IPS DF 4.7 (cell line): ENCODE measurements at regions not wholly inside any gene's neighbourhood (a gene's known extent, or its start where the extent isn't known, plus 50 kb on each side); places are given as distances from the start of the nearest gene placed in this dataset.

ENCODE experiments used
- DNase-seq: peaks from one replicate; pipeline ENCODE4 v3.0.0-alpha.2; 2013; ENCODE audit warnings: low spot score; ENCODE audit errors: extremely low read depth

DNA sequence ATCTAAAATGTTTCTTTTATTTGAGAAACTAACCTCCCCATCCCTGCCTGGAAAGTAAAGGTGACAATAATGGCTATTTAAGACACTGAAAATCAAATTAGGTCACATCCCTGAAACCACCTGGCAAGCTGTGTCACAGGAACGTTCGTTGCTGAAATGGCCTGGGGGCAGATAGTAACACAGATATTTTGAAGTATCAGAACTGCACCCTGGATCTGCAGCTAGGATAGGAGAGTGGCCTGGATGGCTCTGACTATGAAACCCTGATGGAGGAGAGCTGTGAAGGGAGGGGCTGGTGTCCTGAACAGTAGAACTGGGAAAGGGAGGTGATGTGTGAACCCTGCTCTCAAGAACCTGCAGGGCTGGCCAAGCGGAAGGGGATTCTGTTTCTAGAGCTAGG lies 648.3 kb upstream of the CFAP20DC start:
- no peak for DNase-seq

DNA sequence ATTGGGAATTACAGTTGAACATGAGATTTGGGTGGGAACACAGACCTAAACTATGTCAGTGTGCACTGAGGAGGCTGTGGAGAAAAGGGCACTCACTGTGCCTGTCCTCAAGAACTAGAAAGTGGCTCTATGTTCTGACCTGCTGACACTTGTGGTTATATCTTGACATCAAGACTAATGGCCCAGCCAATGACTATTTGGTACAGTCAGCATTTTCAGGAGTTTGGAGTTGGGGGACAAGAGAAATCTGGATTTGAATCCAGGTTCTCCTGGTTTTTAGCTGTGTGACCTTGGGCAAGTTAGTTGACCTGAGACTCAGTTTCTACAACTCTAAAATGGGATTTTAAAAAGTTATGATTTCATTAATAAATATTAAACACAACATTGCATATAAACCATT lies 647.0 kb upstream of the CFAP20DC start:
- DNase-seq, result no peak

DNA sequence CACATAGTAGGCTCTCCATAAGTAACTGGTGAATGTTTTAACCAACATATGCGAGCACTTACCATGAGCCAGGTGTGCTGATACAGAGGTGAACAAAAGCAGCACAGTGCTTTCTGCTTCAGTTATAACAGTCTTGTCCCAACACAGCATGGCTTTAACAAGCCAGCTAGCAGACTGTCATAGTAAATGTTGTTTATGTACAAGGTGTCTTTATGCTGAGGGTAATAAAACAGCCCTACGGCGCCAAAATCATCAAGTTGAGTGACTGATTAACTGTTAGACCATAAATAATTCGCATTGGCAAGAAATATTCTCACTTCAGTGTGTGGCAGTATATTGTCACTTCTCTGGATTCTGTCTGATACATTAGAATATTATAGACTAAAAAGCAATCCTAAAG lies 646.0 kb upstream of the CFAP20DC start:
- no peak for DNase-seq

DNA sequence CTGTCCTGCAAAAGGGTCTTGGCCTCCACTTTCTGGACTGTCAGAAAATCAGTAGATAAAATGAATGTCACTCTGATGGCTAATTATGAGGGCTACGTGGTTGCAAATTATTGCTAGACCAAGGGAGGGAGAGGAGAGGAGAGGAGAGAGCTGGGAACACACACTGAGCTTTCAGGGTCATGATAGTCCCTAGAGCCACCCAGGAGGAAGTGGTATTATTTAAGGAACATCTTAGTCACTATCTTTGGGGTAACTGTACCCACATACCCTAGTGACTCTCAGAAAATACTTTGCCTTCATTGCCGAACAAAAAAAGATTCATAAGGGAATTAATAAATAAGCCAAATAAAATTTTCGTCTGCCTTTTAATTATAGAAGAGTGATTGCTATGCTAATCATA lies 642.3 kb upstream of the CFAP20DC start:
- DNase-seq, result no peak

DNA sequence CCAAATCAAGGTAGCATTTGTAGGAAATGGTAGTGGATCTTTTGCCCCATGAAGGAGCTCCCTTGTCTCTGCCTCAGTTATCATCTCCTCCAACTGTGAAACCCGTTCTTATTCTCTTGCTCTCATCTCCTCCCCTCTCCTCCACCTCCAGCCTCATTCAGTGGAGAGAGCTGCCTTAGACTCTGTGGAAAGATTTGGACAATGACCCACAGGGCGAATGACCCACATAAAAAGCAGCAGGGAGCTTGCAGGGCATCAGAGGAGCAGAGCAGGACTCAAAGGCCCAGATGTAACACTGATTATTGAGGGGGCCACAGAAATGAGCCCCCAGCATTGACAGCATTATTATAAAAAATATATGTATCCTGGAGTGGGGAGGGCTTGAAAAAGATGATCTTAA lies 641.1 kb upstream of the CFAP20DC start:
- DNase-seq, result no peak

DNA sequence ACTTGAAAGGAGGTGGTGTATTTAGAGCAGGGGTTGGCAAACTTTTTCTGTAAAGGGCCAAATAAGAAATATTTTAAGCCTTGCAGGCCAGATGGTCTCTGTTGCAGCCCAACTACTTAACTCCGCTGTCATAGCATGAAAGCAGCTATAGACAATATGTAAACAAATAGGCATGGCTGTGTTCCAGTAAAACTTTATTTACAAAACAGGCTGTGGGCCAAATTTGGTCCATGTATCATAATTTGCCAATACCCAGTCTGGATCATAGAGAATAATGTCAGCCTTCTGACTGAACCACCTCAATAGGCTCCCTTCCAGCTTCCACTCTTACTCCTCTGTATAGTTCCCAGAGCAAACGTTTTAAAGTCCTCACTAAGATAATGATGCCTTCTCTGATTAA lies 638.8 kb upstream of the CFAP20DC start:
- DNase-seq, result no peak

- no peak for DNase-seq
Observed at GRCh38 chr3:59685432-59685831, 635.6 kb upstream of the CFAP20DC start.

DNA sequence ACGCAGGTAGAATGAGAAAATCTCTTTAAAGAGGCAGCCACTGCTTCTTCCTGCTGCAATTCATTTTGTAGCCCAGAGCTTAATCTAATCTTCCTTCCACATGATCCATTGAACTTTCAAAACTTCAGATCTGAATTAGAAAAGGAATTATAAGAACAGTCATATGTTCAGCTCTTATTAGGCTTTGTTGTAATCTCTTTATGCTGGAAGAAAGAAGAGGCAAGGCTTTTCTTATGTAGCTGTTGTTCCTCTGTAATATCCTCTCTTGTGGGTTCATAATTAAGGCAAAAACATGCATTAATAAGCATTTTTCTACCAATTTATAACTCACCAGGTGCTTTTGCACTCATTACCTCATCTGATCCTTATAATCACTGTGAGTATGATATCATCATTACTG lies 634.9 kb upstream of the CFAP20DC start:
- DNase-seq, result no peak

GRCh38 chr3:59680919-59681318 lies 631.1 kb upstream of the CFAP20DC start:
- DNase-seq, result no peak

DNA sequence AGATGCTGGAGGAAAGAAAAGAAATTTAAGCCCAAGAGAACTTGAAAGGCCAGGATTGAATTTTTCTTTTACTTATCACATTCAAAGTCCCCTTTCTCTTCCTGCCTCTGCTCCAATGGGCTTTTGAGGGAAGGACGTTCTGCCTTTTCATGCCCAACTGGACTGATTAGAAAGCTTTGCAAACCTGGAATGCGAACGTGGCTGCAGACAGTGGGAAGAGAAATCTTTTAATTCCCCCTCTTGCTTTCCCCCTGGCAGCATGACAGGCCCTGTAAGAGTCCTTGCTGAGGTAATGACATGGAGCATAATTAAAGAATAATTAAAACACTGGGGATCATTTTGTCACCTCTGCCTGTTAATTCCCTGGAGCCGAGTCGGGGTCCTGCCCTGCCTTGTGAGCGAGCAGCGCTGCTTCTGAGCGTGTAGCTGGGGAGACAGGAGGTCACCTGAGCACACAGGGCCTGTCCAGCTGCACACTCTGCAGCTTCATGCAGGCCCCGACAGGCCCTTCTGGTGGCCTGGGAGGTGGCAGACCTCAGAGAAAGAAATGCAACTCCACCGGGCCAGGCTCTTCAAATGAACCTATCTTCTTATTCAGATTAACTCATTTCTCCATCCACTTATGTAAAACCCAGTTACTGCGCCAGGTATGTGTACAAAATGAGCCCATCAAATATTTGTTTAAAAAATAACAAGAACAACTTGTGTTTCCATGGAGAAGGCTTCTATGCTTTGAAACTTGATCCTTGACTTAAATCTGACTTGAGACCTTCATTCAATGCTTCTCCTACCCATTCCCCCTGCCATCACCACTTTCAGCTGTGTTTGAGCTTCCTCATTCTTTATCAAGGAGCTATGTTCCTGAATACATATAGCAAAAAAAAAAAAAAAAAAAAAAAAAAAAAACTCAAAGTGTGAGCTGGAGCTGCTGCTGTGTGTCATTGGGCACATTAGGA lies 628.2 kb upstream of the CFAP20DC start:
- DNase-seq, result no peak

GRCh38 chr3:59675495-59675894 lies 625.7 kb upstream of the CFAP20DC start:
- DNase-seq, result no peak

GRCh38 chr3:59663076-59663850 lies 613.4 kb upstream of the CFAP20DC start:
- DNase-seq, result no peak

- DNase-seq, result no peak
Observed at GRCh38 chr3:59660852-59661625, 611.2 kb upstream of the CFAP20DC start.

DNA sequence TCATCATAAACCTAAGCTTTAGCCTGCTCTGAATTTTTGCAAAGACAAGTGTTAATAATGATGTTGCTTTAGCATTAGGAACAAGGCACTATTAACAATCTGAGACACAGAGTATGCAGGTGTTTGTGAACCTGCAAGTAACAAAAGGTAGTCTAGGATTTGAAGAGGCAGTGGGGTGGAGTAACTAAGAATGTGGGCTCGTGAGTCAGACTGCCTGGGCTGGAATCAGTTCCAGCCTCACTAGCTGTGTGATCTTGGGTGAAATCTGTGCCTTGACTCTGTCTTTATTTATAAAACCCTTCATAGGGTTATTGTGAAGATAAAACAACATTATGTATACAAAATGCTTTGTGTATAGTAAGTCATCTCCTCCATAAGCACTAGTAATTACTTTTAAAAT lies 610.6 kb upstream of the CFAP20DC start:
- DNase-seq, result no peak

- DNase-seq, result no peak
Observed at GRCh38 chr3:59659755-59660154, 609.9 kb upstream of the CFAP20DC start.

- no peak for DNase-seq
Observed at GRCh38 chr3:59658866-59659265, 609.0 kb upstream of the CFAP20DC start.

DNA sequence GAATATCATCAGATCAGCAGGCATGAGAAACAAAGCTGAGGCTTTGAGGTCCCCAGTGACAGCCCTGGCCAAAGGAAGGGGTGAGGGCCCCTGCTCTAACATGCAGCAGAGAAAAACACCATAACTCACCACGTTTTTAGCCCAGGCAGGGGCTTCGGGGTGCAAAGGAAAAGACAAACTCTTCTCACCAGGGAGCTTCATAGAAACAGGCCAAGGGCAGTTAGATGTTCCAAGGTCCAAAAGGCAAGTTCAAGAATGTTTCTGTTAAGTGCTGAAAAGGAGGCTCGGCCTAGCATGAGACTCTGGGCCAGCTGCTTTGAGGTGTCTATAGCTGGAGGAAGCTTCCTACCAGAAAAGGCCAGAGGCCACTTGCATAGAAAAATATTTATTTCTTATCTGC lies 608.4 kb upstream of the CFAP20DC start:
- no peak for DNase-seq

GRCh38 chr3:59655418-59656015 lies 605.7 kb upstream of the CFAP20DC start:
- DNase-seq, result no peak

- DNase-seq, result no peak
Observed at GRCh38 chr3:59654480-59655417, 604.9 kb upstream of the CFAP20DC start.

GRCh38 chr3:59654123-59654479 lies 604.3 kb upstream of the CFAP20DC start:
- no peak for DNase-seq
